ENCODE measurements at regions not wholly inside any gene's neighbourhood (a gene's known extent, or its start where the extent isn't known, plus 50 kb on each side); places are given as distances from the start of the nearest gene placed in this dataset.

DNA sequence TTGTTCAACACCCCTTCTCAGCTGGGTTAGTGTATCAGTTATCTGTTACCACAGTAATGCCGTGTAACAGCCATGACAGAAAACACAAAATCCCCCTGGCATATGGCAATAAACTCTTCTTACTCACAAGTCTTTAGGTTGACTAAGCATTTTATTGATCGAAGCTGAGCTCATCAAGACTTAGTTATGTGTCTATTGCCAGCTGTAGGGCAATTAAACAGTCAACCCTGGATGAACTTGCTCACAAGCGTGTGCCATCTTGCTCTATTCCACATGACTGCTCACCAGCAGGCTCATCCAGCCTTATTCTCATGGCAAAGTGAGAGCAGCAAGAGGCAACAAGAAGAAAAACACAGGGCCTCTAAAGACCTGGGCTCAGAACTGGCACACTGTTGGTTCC, 333.8 kb upstream of the PTBP2 start:
- DNase-seq = no peak
- H3K27me3 Mint-ChIP-seq (ENCODE audit: unreplicated experiment) = no peaks in the 10 kb centered on the region
- H3K36me3 Mint-ChIP-seq (ENCODE audit: unreplicated experiment) = no peaks in the 10 kb centered on the region
- no peak overlapping the region for H3K4me3 Mint-ChIP-seq (ENCODE audit: unreplicated experiment)
- no peaks in the 10 kb centered on the region for H3K4me1 Mint-ChIP-seq (ENCODE audit: low read depth, unreplicated experiment)
- TF ChIP-seq, protein P1, sequence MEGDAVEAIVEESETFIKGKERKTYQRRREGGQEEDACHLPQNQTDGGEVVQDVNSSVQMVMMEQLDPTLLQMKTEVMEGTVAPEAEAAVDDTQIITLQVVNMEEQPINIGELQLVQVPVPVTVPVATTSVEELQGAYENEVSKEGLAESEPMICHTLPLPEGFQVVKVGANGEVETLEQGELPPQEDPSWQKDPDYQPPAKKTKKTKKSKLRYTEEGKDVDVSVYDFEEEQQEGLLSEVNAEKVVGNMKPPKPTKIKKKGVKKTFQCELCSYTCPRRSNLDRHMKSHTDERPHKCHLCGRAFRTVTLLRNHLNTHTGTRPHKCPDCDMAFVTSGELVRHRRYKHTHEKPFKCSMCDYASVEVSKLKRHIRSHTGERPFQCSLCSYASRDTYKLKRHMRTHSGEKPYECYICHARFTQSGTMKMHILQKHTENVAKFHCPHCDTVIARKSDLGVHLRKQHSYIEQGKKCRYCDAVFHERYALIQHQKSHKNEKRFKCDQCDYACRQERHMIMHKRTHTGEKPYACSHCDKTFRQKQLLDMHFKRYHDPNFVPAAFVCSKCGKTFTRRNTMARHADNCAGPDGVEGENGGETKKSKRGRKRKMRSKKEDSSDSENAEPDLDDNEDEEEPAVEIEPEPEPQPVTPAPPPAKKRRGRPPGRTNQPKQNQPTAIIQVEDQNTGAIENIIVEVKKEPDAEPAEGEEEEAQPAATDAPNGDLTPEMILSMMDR (IDR thresholded peaks at IDR 0.05; ENCODE audit: partially characterized antibody, unreplicated experiment) = no peak
- H3K27ac Mint-ChIP-seq (ENCODE audit: unreplicated experiment) = no peak overlapping the region
- H3K9me3 Mint-ChIP-seq (ENCODE audit: unreplicated experiment) = peaks cover 3% of the 10 kb centered on the region

DNA sequence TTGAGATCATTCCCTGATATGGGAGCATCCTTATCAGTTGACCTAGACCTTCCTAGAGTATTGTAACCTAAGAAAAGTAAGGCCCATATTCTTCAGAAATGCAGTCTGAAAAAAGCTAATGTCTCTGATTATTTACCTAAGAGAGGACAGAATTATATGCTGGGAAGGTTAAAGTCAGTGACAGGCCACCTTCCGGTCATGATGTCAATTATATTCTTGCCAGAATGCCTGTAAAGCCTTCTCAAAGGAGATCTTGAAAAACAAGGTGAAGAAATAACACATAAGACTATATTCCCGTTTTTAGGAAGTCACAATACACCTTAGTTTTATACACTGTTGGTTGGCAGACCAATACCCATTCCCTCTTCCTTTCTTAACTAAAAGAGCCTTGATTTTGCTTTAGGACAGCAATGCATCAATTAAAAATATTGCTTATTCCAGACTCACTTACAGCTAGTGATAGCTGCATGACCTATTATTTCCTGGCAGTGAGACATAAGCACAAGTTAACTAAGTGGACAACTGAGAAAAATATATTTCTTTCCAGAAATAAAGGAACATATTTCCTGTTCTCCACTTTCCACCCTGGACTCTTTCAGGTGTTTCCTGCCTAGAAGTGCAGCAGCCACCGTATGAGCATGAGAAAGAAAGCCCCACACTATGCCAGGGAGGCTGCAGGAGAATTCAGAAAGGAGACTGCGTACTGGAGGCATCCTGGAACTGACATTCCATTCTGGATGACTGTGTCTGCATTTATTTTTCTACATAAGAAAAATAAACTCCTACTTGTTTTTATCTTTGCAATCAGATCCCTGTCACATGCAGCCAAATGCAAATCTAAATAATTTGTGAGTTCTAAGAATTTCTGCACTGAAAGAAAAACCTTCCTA, 332.9 kb upstream of the PTBP2 start:
- no peak overlapping the region for H3K27ac Mint-ChIP-seq (ENCODE audit: unreplicated experiment)
- no peaks in the 10 kb centered on the region for H3K9me3 Mint-ChIP-seq (ENCODE audit: unreplicated experiment)
- H3K27me3 Mint-ChIP-seq (ENCODE audit: unreplicated experiment) = no peaks in the 10 kb centered on the region
- TF ChIP-seq, protein P1 (IDR thresholded peaks at IDR 0.05; ENCODE audit: partially characterized antibody, unreplicated experiment) = no peak
- no peaks in the 10 kb centered on the region for H3K4me1 Mint-ChIP-seq (ENCODE audit: low read depth, unreplicated experiment)
- H3K4me3 Mint-ChIP-seq (ENCODE audit: unreplicated experiment) = no peak overlapping the region
- H3K36me3 Mint-ChIP-seq (ENCODE audit: unreplicated experiment) = no peaks in the 10 kb centered on the region
- DNase-seq = no peak

DNA sequence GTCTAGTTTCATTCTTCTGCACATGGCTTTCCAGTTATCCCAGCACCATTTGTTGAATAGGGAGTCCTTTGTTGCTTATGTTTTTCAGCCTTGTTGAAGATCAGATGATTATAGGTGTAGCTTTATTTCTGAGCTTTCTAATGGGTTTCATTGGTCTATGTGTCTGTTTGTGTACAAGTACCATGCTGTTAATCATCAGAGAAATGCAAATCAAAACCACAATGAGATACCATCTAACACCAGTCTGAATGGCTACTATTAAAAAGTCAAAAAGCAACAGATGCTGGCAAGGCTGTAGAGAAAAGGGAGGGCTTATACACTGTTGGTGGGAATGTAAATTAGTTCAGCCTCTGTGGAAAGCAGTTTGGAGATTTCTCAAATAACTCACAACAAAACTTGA, 321.5 kb upstream of the PTBP2 start:
- H3K36me3 Mint-ChIP-seq (ENCODE audit: unreplicated experiment) = no peaks in the 10 kb centered on the region
- no peak for DNase-seq
- H3K4me3 Mint-ChIP-seq (ENCODE audit: unreplicated experiment) = no peak overlapping the region
- H3K27ac Mint-ChIP-seq (ENCODE audit: unreplicated experiment) = no peak overlapping the region
- TF ChIP-seq, protein P1 (IDR thresholded peaks at IDR 0.05; ENCODE audit: partially characterized antibody, unreplicated experiment) = no peak
- peaks cover 1% of the 10 kb centered on the region for H3K4me1 Mint-ChIP-seq (ENCODE audit: low read depth, unreplicated experiment)
- no peaks in the 10 kb centered on the region for H3K9me3 Mint-ChIP-seq (ENCODE audit: unreplicated experiment)
- H3K27me3 Mint-ChIP-seq (ENCODE audit: unreplicated experiment) = no peaks in the 10 kb centered on the region

DNA sequence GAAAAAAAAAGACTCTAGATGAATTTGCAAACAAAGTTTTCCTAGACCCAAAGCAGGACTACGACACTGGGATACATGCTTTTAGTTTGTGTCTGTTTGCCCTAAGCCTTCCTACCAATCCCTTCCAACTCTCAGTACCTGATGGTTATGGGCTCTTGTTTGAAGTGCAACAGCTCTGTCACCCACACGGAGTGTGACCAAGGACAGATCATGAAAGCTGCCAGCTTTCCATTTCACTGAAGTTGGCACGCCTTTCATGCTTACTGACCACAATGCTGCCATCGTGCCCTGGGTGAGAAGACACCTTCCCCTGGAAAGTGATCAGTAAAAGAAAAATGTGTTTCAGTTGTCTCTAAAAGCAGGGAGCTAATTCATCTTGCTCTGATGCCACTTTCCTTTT, 312.5 kb upstream of the PTBP2 start:
- TF ChIP-seq, protein P1 (IDR thresholded peaks at IDR 0.05; ENCODE audit: partially characterized antibody, unreplicated experiment) = no peak
- H3K4me1 Mint-ChIP-seq (ENCODE audit: low read depth, unreplicated experiment) = no peaks in the 10 kb centered on the region
- no peak overlapping the region for H3K27ac Mint-ChIP-seq (ENCODE audit: unreplicated experiment)

DNA sequence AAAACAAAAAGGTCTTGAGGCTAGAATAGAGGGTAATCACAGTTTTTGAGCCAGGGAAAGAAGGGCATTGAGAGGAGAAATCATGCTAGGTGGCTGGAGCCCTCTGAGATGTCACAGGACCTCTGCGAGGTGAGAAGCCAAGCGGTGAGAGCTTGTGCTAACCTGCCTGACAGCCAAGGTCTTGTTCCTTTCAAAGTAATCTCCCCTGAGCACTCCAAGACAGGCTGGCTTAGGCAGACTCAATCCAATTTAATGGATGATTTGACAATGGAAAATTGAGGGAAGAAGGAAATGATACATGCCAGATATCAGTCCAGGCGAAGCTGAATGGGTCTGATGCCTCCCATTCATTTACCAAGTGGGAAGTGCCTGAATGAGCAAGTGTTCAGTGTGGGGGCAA, 311.9 kb upstream of the PTBP2 start:
- Mint-ChIP-seq H3K27me3 (ENCODE audit: unreplicated experiment) (no peaks in the 10 kb centered on the region), H3K9me3 (ENCODE audit: unreplicated experiment) (no peaks in the 10 kb centered on the region), H3K27ac (ENCODE audit: unreplicated experiment) (no peak overlapping the region), H3K4me1 (ENCODE audit: low read depth, unreplicated experiment) (no peaks in the 10 kb centered on the region), H3K36me3 (ENCODE audit: unreplicated experiment) (no peaks in the 10 kb centered on the region), H3K4me3 (ENCODE audit: unreplicated experiment) (no peak overlapping the region)
- no peak for DNase-seq
- TF ChIP-seq, protein P1 (IDR thresholded peaks at IDR 0.05; ENCODE audit: partially characterized antibody, unreplicated experiment) = no peak

More for the DNA sequence above, 312.5 kb upstream of the PTBP2 start:
- no peak overlapping the region for H3K4me3 Mint-ChIP-seq (ENCODE audit: unreplicated experiment)
- H3K36me3 Mint-ChIP-seq (ENCODE audit: unreplicated experiment) = no peaks in the 10 kb centered on the region
- no peak for DNase-seq
- no peaks in the 10 kb centered on the region for H3K9me3 Mint-ChIP-seq (ENCODE audit: unreplicated experiment)
- H3K27me3 Mint-ChIP-seq (ENCODE audit: unreplicated experiment) = no peaks in the 10 kb centered on the region
